ENCODE measurements at regions not wholly inside any gene's neighbourhood (a gene's known extent, or its start where the extent isn't known, plus 50 kb on each side); places are given as distances from the start of the nearest gene placed in this dataset.

GRCh38 chr1:163610486-163610885, 288.7 kb downstream of the NUF2 start:
- no peaks in the 10 kb centered on the region for H3K36me3 ChIP-seq
- no peak overlapping the region for H3K27ac ChIP-seq
- 84% methylated on average over 4 of the region's 4 CpGs for WGBS
- no peak for DNase-seq (ENCODE audit: low spot score)
- no peaks in the 10 kb centered on the region for H3K27me3 ChIP-seq (replicated peaks; ENCODE audit: insufficient read depth)
- intact Hi-C loops (cut with DNase I) = no loop called here
- TF ChIP-seq CTCF (IDR thresholded peaks at IDR 0.05) (no peak), POLR2A (IDR thresholded peaks at IDR 0.05) (no peak), POLR2AphosphoS5 (IDR thresholded peaks at IDR 0.05) (no peak)
- H3K9me3 ChIP-seq = no peaks in the 10 kb centered on the region
- H3K4me1 ChIP-seq (replicated peaks) = no peaks in the 10 kb centered on the region
- H3K4me3 ChIP-seq = no peak overlapping the region

GRCh38 chr1:163614361-163614760, 292.6 kb downstream of the NUF2 start:
- intact Hi-C loops (cut with DNase I) = no loop called here
- TF ChIP-seq POLR2A (IDR thresholded peaks at IDR 0.05) (no peak), POLR2AphosphoS5 (IDR thresholded peaks at IDR 0.05) (no peak), CTCF (IDR thresholded peaks at IDR 0.05) (no peak)
- no peak for DNase-seq (ENCODE audit: low spot score)
- H3K36me3 ChIP-seq = no peaks in the 10 kb centered on the region
- WGBS = 50% methylated on average over 2 of the region's 2 CpGs
- H3K4me3 ChIP-seq = no peak overlapping the region
- H3K4me1 ChIP-seq (replicated peaks) = peaks cover 2% of the 10 kb centered on the region
- no peaks in the 10 kb centered on the region for H3K27me3 ChIP-seq (replicated peaks; ENCODE audit: insufficient read depth)
- no peak overlapping the region for H3K27ac ChIP-seq
- H3K9me3 ChIP-seq = no peaks in the 10 kb centered on the region

- no peaks in the 10 kb centered on the region for H3K36me3 ChIP-seq
- no peaks in the 10 kb centered on the region for H3K9me3 ChIP-seq
- H3K27ac ChIP-seq = no peak overlapping the region
- H3K27me3 ChIP-seq (replicated peaks; ENCODE audit: insufficient read depth) = no peaks in the 10 kb centered on the region
- H3K4me1 ChIP-seq (replicated peaks) = no peaks in the 10 kb centered on the region
- TF ChIP-seq CTCF (IDR thresholded peaks at IDR 0.05) (no peak), POLR2A (IDR thresholded peaks at IDR 0.05) (no peak), POLR2AphosphoS5 (IDR thresholded peaks at IDR 0.05) (no peak)
- intact Hi-C loops (cut with DNase I) = no loop called here
- no peak overlapping the region for H3K4me3 ChIP-seq
- no peak for DNase-seq (ENCODE audit: low spot score)
These were observed 306.4 kb downstream of the NUF2 start for GRCh38 chr1:163628034-163628773.

- 80% methylated on average over 3 of the region's 3 CpGs for WGBS
These were observed 310.5 kb downstream of the NUF2 start for GRCh38 chr1:163632269-163632668.

More at GRCh38 chr1:163632269-163632668, 310.5 kb downstream of the NUF2 start:
- H3K27ac ChIP-seq = no peak overlapping the region
- H3K9me3 ChIP-seq = no peaks in the 10 kb centered on the region
- no peaks in the 10 kb centered on the region for H3K36me3 ChIP-seq
- no peaks in the 10 kb centered on the region for H3K4me1 ChIP-seq (replicated peaks)
- no peak for DNase-seq (ENCODE audit: low spot score)
- no peak overlapping the region for H3K4me3 ChIP-seq
- TF ChIP-seq POLR2AphosphoS5 (IDR thresholded peaks at IDR 0.05) (no peak), CTCF (IDR thresholded peaks at IDR 0.05) (no peak), POLR2A (IDR thresholded peaks at IDR 0.05) (no peak)
- intact Hi-C loops (cut with DNase I) = no loop called here
- H3K27me3 ChIP-seq (replicated peaks; ENCODE audit: insufficient read depth) = no peaks in the 10 kb centered on the region

All from prostate gland (tissue), 2 donors.